Testis (tissue), 2 donors: ENCODE measurements at regions not wholly inside any gene's neighbourhood (a gene's known extent, or its start where the extent isn't known, plus 50 kb on each side); places are given as distances from the start of the nearest gene placed in this dataset.
A peak's percentile ranks its signal among the peaks of the same experiment; 100 is the strongest.

Source experiments
- DNase-seq: peaks from one replicate; pipeline ENCODE4 v3.0.0-alpha.2; 2019
- H3K27ac ChIP-seq, 2 donors: fragments of 200-600 bp; sonication (generic); one replicate each; pipeline ENCODE4 v1.5.1; 2019
- H3K27me3 ChIP-seq: fragments of 200-600 bp; sonication (generic); one replicate; pipeline ENCODE4 v1.5.1; 2019
- H3K36me3 ChIP-seq: fragments of 200-600 bp; sonication (generic); one replicate; pipeline ENCODE4 v1.5.1; 2017; ENCODE audit warnings: low read depth; ENCODE audit errors: missing control alignments
- H3K4me1 ChIP-seq: fragments of 200-600 bp; sonication (generic); one replicate; pipeline ENCODE4 v1.5.1; 2019
- H3K4me3 ChIP-seq, 2 donors: fragments of 200-600 bp; sonication (generic); one replicate each; pipeline ENCODE4 v1.5.1; 2017 to 2019
- H3K9me3 ChIP-seq: fragments of 200-600 bp; sonication (generic); one replicate; pipeline ENCODE4 v1.5.1; 2017
- POLR2A ChIP-seq: fragments of 450-650 bp; IDR thresholded peaks from one replicate; pipeline ENCODE4 v1.6.1; 2017; ENCODE audit warnings: antibody characterized with exemption, mild to moderate bottlenecking, moderate library complexity
- WGBS, 2 donors: methylation state at CpG; one replicate each; pipeline ENCODE4 v1.1.5; 2018; 5-methylcytosine and 5-hydroxymethylcytosine counted together
- intact Hi-C: fragments of 100-400 bp; cut with DNase I; formaldehyde crosslinking; loops from one replicate; pipeline ENCODE4 v1.15.1; 2023; ENCODE audit warnings: low total_unique reads
- TF ChIP-seq, protein P1 (sequence below), 3 experiments: fragments of 450-650 bp in 2 of 3; fragments of 200-600 bp in 1 of 3; sonication (generic) in 1 of 3; IDR thresholded peaks; one replicate each; pipeline ENCODE4 v1.5.1; 2016 to 2019; ENCODE audit warnings: antibody characterized with exemption in 3 of 3, mild to moderate bottlenecking in 2 of 3, moderate library complexity in 1 of 3

GRCh38 chr11:27213232-27213660 is 149.8 kb downstream of the CCDC34 start:
- 19 to 35% methylated on average over 4 of the region's 4 CpGs for WGBS, 2 donors
- TF ChIP-seq, protein P1, sequence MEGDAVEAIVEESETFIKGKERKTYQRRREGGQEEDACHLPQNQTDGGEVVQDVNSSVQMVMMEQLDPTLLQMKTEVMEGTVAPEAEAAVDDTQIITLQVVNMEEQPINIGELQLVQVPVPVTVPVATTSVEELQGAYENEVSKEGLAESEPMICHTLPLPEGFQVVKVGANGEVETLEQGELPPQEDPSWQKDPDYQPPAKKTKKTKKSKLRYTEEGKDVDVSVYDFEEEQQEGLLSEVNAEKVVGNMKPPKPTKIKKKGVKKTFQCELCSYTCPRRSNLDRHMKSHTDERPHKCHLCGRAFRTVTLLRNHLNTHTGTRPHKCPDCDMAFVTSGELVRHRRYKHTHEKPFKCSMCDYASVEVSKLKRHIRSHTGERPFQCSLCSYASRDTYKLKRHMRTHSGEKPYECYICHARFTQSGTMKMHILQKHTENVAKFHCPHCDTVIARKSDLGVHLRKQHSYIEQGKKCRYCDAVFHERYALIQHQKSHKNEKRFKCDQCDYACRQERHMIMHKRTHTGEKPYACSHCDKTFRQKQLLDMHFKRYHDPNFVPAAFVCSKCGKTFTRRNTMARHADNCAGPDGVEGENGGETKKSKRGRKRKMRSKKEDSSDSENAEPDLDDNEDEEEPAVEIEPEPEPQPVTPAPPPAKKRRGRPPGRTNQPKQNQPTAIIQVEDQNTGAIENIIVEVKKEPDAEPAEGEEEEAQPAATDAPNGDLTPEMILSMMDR (IDR thresholded peaks at IDR 0.05), result no peak
- no peak for TF ChIP-seq POLR2A
- intact Hi-C loops, result no loop called here
- Histone ChIP-seq H3K4me3 (no peak overlapping the region), H3K4me1 (peaks cover 22% of the 10 kb centered on the region), H3K27ac (no peak overlapping the region), H3K36me3 (no peaks in the 10 kb centered on the region), H3K27me3 (no peaks in the 10 kb centered on the region), H3K9me3 (no peaks in the 10 kb centered on the region)
- DNase-seq, result no peak

DNA sequence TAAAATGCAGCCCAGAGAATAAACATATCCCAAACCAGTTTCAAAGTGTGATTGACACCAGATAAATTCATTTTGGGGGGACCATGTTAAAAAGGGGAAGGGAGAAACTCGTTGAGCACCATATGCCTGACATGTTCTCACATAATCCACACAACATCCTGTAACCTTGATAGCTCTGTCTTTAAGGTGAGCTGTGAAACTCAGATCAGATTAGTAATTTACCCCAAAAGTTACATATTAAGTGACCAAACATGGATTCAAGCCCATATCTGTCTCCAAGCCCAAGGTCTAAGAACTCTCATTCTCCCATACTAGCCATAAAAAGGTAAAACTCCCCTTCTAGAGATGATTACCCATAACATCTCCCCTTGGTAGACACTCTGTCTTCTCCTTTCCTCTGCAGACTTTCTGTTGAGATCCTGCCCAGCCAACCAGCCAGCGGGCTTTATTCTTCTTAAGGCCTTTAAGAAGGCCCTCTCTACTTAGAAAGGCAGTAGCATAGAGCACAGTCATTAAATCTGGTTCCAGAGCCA is 150.7 kb downstream of the CCDC34 start:
- peaks cover 16% of the 10 kb centered on the region for H3K4me1 ChIP-seq
- H3K27ac ChIP-seq, result no peak overlapping the region
- TF ChIP-seq POLR2A, result no peak
- TF ChIP-seq, protein P1 (IDR thresholded peaks at IDR 0.05), result no peak
- intact Hi-C loops, result no loop called here
- no peak for DNase-seq
- no peaks in the 10 kb centered on the region for H3K36me3 ChIP-seq
- H3K27me3 ChIP-seq, result no peaks in the 10 kb centered on the region
- no peaks in the 10 kb centered on the region for H3K9me3 ChIP-seq
- H3K4me3 ChIP-seq, result no peak overlapping the region
- WGBS, 2 donors, result 90 to 100% methylated on average over 2 of the region's 2 CpGs

DNA sequence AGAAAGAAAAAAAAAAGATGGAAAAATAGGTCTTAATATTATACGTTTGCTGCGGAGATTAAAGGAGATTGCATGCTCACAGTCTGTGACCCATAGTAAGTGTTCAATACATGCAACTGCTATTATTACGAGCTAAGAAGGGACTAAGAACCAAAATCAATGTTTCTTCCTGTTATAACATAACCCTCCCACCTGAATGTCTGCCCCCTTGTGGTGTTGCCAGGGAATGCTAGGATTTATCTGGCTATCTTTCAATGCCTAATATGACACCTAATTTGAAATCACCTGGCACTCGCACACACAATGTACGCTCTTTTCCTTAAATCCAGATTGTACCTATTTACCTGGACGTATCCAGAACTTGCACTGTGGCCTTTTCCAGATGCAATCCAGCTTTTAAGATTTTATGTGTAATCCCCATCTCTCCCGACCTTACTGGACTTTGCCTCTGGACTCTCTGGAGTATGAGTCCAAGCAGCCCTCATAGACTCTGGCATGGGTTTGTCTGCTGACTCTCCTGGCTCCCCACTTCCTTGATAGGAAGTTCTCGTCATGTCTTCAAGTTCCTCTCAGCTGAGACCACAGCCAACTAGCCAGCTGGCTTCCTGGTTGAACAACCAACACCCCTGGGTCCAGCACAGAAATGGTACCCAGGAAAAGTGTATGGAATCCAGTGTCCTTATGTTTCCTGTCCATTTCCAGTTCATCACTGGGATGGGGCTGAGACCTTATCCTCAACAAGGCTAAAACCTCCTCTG is 151.5 kb downstream of the CCDC34 start:
- 91 to 92% methylated on average over 8 of the region's 8 CpGs for WGBS, 2 donors
- no peak for TF ChIP-seq POLR2A
- TF ChIP-seq, protein P1 (IDR thresholded peaks at IDR 0.05), result peak in 1 of 3 experiments; percentile 48
- intact Hi-C loops, result no loop called here

GRCh38 chr11:27210531-27210930 is 152.5 kb downstream of the CCDC34 start:
- intact Hi-C loops, result no loop called here
- H3K9me3 ChIP-seq, result no peaks in the 10 kb centered on the region
- TF ChIP-seq POLR2A, result no peak
- TF ChIP-seq, protein P1 (IDR thresholded peaks at IDR 0.05), result no peak
- H3K36me3 ChIP-seq, result no peaks in the 10 kb centered on the region
- WGBS, 2 donors, result 74 to 78% methylated on average over 5 of the region's 5 CpGs
- no peaks in the 10 kb centered on the region for H3K27me3 ChIP-seq
- no peak overlapping the region for H3K4me3 ChIP-seq
- DNase-seq, result no peak
- H3K27ac ChIP-seq, result no peak overlapping the region
- peaks cover 12% of the 10 kb centered on the region for H3K4me1 ChIP-seq

More for the DNA sequence above, 151.5 kb downstream of the CCDC34 start:
- Histone ChIP-seq H3K9me3 (no peaks in the 10 kb centered on the region), H3K4me1 (peaks cover 13% of the 10 kb centered on the region), H3K27ac (no peak overlapping the region), H3K27me3 (no peaks in the 10 kb centered on the region), H3K36me3 (no peaks in the 10 kb centered on the region), H3K4me3 (no peak overlapping the region)
- DNase-seq, result no peak

DNA sequence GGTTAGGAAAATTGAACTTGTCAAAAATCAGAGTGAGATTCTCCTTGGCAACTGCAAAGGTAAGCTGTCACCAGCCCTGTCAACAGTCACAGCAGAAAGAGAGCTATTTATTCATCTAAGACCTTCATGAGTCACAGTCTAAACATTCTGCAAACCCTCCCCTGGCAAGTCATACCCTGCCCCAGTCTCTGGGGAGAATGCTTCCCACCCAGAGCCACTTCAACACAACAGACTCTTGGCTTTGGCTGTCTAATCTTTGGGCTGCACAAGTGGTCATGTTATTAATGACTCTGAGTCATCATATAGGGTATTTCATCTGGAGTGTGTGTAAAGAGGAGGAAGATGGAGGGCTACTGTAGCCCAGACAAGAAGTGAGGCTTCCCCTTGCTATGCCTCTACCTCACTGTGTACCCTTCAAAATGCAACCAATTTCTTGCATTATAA is 153.4 kb downstream of the CCDC34 start:
- no peak for DNase-seq
- H3K9me3 ChIP-seq, result no peaks in the 10 kb centered on the region
- TF ChIP-seq, protein P1 (IDR thresholded peaks at IDR 0.05), result no peak
- no peak for TF ChIP-seq POLR2A
- no peaks in the 10 kb centered on the region for H3K27me3 ChIP-seq
- peaks cover 19% of the 10 kb centered on the region for H3K4me1 ChIP-seq
- H3K4me3 ChIP-seq, result no peak overlapping the region
- intact Hi-C loops, result loop anchor here (10.0 kb wide), 1 partner anchor 85 kb away; no protein-coding TSS in a partner anchor
- no peaks in the 10 kb centered on the region for H3K36me3 ChIP-seq
- no peak overlapping the region for H3K27ac ChIP-seq
